ENCODE measurements at regions not wholly inside any gene's neighbourhood (a gene's known extent, or its start where the extent isn't known, plus 50 kb on each side); places are given as distances from the start of the nearest gene placed in this dataset.
"Not testable (repeated sequence)": the region's sequence is repeated elsewhere in the genome, so short reads cannot be mapped to it uniquely, and the experiment has no call there.

DNA sequence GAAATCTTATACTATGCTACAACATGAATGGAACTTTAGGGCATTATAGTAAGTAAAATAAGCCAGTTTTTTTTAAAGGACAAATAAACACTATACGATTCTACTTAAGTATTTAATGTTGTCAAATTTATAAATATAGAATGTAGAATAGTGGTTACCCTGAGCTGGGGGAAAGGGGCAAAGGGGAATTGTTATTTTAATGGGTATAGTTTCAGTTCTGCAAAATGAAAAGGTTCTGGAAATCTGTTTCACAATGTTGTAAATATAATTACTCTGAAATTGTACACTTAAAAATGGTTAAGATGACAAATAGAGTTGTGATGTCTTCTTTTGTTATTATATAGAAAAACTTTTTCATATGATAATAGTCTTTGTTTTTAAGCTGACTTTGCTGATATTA is 366.3 kb downstream of the MRPL39 start:
- DNase-seq, result no peak

DNA sequence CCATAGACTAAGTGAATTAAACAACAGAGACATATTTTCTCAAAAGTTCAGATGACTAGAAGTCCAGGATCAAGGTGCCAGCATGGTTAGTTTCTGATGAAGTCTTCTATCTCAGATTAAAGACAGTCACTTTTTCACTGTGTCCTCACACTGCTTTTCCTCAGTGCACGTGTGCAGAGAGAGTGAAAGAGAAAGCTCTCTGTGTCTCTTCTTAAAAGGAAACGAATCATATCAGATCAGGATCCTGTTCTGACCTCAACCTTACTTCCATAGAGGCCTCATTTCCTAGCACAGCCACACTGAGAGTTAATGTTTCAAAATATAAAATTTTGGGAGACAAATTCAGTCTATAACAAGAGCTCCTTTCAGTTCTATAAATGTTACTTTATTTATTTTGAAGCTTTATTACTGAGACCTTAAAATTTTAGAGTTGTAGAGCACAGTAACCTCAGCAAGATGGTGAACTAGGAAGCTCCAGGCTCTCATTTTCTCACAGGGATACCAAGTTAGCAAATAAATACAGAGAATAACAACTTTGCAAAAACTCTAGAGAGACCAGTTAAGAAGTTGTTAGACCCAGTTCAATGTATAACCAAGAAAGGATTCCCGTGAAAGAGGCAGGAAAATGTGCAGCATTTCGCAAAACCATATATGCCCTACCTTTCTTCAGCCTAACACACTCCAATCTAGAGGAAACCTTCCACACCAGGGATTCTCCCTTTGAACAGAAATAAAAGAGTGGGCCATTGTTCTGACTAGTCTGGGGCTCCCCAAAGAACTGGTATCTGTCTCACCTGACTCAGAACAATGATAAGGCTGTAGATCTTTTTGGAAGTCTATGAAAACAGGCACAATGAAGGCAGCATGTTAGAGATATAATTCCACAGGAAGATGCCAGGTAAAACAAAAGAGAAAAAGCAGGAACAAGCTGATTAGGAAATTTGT is 372.2 kb downstream of the MRPL39 start:
- no peak for DNase-seq

DNA sequence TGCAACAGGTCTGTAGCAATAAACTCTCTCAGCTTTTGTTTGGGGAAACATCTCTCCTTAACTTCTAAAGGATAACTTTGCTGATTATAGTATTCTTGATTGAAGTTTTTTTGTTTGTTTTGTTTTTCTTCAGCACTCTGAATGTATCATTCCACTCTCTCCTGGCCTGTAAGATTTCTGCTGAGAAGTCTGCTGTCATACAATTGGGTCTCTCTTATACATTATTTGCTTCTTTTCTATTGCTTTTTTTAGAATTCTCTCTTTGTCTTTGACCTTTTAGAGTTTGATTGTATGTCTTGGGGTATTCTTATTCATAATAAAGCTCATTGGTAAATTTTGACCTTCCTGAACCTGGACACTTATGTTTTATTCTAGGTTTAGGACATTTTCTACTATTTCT is 386.3 kb downstream of the MRPL39 start:
- DNase-seq, result no peak

DNA sequence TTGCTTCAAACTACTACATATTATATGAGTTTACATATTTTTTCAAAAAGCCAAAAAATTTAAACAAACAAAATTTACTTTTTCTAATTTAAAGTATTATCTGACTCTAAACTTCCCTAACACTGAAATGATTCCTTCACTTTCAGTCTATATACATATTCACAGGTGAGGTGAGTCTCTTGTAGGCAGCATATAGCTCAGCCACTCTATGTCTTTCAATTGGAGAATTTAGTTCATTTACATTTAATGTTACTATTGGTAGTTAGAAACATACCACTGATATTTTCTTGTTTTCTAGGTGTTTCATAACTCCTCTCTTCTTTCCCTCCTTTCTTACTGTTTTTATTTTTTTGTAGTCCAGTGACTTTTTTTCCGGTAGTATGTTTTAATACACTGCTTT is 387.1 kb downstream of the MRPL39 start:
- no peak for DNase-seq

DNA sequence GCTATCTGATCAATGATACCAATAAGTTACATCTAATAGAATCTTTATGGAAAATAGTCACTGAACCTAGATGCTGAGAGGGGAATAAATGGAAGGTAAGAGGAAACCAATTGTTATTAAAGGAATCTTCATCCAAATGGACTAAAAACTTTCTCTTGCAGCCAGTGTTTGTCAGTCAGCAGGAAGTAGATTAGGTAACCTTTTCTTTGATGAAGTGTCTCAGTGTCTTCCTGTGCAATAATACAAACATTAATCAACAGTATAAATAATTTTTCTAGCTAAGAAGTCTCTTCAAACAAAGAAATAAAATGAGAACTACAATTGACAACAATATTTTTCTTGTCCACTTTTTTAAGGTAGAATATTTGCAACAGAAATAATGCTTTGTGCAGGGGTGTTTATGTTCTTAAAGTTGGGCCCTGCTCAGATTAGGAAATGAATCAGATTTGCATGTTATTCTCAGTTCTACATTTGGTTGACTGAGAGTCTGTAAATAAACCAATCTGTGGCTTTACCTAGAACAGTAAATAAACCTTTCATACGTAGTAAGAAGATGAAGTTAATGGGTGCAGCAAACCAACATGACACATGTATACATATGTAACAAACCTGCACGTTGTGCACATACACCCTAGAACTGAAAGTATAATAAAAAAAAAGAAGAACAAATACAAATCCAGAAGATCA is 391.4 kb downstream of the MRPL39 start:
- DNase-seq, result no peak

DNA sequence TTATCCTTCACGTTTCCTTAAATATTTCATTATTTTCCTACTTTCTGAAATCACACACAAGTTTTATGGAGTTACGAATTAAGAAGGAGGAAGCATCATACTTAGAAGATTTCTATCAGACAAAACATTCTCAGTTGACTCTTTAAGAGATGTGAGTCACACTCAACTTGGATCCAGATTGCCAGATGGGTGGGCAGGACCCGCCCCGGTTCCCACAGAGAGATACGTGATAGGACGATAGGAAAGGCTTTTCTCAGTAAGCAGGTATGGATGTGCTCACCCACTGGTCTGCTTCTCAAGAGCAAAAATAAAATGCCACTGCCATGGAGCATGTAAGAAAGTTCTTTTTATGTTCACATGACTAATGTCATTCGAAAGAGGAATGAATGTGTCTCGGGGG is 392.6 kb downstream of the MRPL39 start:
- no peak for DNase-seq

DNA sequence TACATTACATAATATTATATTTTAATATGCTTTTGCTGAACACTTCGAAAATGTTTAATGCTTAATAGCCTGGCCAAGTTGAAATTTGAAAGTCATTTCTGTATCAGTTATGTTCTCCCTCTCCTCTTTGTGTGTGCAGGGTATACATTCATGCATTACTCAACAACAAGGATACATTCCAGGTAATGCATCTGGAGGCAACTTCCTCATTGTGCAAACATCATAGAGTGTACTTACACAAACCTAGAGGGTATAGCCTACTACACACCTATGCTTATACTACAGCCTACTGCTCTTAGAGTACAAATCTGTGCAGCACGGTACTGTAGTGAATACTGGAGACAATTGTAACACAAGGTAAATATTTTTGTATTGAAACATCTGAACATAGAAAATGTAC is 407.3 kb downstream of the MRPL39 start:
- DNase-seq, result no peak

DNA sequence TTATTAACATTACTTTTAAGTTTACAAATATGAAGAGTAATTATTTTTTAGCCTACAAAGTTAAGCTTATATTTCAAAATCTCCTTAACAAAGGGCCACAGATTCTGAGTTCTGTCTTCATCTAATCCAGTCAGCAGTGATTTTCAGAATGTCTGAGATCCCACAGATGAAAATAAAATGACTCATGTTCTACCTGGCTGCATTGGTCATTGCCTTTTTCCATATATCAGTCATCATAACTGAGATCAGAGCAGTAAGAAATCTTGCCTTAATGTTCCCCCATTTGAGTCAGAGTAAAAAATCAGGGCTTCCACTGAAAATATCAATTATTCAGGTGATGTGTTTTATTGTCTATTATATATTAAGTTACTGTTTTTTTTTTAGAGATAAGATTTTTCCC is 416.1 kb downstream of the MRPL39 start:
- DNase-seq, result no peak

DNA sequence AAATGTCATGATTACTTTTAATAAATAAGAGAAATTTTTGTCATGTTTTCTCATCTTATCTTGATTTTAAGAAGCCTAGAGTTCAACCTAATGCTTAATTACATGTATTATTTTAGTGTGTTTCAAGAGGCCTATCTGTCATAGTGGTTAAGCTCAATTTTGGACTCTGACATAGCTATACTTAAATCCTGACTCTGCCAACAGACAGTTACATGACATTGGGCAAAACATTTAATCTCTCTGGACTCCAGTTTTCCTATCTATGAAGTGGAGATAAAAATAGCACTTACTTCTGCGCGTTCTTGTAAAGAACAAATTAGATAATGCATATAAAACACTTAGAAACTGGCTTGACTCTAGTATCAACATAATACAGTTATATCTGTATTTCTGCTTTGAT is 417.8 kb downstream of the MRPL39 start:
- DNase-seq, result no peak

DNA sequence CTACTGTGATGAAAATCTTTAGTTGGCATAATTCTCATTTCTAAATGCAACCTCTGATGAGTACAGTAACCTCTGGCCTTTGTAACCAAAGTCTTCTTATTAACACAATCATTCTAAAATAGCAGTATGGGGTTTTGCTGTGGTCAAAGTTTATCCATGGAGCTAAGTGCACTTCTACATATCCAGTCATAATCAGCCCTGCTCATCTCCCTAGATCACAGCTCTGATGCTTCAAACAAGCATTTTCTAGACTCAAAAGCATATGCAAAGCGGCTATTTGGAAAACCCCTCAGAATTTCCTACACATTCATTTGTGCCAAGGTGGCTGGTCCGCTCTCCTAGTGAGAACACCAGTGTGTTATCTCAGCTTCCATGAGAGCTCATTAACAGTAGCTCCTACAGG is 418.6 kb downstream of the MRPL39 start:
- DNase-seq, result no peak

DNA sequence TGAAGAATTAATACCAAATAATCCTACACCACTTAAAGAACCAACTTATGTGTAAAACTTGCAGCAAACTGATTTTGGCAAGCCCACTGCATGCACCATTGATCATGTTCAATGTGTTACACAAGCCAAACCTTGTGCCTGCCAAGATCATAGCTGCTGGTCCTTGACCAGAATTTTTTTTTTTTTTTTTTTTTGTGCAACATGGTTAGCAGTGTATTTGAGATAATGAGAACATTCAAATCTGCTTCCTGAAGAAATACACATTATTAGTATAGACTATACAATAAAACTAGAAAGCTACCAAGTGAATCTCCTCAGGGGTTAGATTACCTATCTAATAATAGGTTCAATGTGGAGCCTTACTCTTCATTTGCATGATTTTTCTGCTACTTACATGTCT is 421.0 kb downstream of the MRPL39 start:
- DNase-seq, result no peak

DNA sequence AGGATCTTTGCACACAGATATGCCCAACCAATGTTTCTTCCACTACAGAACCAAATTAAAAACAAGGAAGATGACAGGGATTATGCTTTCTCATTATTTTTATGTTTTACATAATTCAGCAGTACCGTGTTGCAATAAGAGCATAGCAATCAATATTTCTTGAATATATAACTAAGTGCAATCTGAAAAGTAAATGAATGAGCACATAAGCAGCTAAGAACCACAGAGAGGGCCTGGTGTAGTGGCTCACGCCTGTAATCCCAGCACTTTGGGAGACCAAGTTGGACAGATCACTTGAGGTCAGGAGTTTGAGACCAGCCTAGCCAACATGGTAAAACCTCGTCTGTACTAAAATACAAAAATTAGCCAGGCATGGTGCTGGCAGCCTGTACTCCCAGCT is 423.7 kb downstream of the MRPL39 start:
- no peak for DNase-seq

DNA sequence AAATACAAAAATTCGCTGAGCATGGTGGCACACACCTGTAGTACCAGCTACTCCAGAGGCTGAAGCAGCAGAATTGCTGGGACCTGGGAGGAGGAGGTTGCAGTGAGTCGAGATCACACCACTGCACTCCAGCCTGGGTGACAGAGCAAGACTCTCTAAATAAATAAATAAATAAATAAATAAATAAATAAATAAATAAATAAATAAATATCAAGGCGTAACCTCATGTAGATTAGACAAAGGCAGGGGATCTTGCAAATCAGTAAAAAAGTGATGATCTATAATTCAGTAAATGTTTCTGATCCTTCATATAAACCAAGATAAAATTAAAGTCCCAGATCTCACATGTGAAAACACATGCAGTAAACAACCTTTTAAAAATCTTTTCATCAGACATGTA is 425.6 kb downstream of the MRPL39 start:
- DNase-seq, result not testable (repeated sequence)

DNA sequence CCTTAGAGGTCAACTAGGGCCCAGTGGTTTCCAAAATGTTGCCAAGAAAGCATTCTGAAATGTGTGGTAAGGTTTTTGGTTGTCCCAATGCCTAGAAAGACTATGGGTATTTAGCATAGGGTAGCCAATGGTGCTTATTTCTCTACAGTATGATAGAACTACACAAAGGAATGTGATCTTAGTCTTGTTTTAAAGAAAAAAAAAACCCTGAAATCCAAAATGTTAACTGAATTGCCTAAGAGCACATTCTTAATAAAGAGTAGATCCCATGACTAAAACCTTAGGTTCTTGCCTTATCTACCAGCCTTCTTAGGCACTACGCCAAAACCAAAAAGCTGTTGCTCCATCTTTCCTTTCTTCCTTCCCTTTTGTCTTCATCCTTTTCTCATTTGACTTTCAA is 428.2 kb downstream of the MRPL39 start:
- DNase-seq, result no peak

DNA sequence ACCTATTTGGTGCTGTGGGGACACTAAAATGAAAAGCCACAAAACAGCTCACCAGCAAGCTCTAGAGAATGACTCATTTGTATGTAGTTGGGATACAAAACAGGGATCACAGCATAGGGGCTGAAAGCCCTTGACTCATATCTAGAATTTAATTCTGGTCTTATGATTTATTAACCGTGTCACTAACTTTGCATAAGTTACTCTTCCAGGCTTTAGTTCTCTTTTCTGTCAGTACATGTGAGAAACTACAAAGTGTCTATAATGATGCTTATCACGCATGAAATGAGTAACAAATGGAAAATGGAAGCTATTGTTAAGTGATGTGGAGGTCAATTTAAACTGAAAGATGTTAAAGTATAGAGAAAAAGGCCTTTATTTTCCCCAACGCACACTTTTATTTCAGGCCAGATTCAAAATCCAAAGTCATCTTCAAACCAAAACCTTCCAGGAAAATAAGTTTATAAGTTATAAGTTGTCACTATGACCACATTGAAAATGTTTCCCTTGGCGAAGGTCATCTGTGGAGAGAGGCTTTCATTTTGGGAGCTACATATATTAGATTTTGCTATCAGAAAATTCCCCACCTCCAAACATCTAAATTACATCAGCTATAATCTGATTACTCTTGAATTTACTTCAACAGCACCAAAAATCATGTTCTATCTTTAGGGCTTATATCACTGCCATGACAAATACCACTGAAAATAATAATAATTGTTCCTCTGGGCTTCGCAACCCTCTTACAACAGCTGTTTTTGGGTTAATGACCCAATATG is 430.5 kb downstream of the MRPL39 start:
- DNase-seq, result no peak

DNA sequence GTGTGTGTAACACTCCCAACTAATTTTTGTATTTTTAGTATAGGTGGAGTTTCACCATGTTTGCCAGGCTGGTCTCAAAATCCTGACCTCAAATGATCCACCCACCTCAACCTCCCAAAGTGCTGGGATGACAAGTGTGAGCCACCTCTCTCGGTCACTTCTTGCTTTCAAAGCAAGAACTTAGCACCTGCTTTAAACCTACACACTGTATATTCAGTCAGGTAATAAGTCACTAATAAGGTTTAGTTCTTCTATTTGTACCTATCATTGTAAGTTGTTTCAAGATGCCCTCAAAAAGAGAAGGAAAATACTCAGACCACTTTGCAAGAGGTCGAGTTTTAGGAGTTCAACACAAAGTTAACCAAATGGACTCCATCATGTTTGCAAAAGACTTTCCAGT is 431.3 kb downstream of the MRPL39 start:
- no peak for DNase-seq

DNA sequence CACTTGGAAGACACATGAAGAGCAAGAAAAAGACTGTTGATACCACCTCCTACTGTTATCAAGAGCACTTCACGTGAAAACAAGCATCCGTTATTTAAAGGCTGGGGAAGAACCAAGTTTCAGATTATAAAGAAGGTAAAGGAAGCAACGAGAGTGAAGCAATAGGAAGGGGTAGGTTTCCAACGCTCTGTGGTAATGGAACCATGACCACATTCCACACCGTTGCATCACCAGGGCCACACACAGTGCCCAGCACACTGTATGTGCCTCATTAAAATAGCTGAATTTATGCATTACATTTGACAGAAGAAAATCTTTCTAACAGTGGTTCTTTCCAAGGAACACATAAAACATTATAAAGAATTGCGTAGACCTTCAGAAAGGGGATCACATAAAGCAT is 435.8 kb downstream of the MRPL39 start:
- no peak for DNase-seq

DNA sequence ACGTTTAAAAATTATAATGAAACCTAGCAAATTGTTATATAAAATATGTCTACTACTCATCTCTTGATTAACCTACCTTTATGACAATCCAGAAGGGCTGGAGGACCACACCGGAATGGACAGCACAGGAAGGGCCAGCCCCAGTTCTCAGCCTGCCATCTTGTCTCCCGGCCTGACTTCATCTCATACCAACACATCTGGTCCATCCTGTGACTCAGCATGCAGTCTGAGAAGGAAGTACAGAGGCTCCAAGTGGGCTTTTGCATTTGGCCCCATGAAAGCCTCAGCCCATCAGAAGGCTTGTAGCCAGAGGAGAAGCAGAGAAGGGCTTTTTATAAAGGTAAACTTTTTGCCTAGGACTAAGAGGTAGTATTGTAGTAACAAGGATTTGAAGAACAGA is 436.6 kb downstream of the MRPL39 start:
- no peak for DNase-seq

DNA sequence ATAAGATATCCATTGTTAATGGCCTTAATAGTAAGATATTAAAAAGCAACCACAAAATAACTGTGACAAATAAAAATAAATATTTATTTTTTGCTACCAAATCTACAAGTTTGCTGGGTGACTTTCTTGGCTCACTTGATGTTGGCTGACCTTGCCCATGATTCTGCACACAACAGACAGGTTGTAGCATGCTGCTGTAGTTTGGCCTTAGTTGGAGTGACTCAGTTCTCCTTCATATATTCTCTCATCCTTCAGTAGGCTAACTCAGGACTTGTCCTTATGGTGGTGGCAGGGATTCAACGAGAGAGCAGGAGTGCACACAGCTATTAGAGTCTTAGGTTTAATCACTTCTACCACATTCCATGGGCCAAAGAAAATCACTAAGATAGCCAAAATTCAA is 437.9 kb downstream of the MRPL39 start:
- DNase-seq, result no peak

DNA sequence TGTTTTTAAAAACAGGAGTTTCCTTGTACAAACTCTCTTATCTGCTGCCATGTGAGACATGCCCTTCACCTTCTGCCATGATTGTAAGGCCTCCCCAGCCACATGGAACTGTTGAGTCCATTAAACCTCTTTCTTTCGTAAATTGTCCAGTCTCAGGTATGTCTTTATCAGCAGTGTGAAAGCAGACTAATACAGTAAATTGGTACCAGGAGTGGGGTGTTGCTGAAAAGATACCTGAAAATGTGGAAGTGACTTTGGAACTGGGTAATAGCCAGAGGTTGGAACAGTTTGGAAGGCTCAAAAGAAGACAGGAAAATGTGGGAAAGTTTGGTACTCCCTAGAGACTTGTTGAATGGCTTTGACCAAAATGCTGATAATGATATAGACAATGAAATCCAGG is 440.4 kb downstream of the MRPL39 start:
- DNase-seq, result not testable (repeated sequence)

DNA sequence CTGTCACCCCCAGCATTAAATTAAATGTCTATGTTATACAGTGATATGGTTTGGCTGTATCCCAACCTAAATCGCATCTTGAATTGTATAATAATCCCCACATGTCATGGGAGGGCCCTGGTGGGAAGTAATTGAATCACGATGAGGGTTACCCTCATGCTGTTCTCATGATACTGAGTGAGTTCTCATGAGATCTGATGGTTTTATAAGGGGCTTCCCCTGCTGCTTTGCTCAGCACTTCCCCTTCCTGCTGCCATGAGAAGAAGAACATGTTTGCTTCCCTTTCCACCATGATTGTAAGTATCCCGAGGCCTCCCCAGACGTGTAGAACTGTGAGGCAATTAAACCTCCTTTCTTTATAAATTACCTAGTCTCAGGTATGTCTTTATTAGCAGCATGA is 445.7 kb downstream of the MRPL39 start:
- DNase-seq, result no peak

DNA sequence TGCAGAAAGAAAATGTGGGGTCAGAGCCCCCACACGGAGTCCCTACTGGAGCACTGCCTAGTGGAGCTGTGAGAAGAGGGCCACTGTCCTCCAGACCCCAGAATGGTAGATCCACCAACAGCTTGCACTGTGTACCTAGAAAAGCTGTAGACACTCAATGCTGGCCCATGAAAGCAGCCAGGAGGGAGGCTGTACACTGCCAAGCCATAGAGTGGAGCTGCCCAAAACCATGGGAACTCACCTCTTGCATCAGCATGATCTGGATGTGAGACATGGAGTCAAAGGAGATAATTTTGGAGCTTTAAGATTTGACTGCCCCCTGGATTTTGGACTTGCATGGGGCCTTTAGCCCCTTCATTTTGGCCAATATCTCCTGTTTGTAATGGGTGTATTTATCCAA is 452.3 kb downstream of the MRPL39 start:
- DNase-seq, result not testable (repeated sequence)

DNA sequence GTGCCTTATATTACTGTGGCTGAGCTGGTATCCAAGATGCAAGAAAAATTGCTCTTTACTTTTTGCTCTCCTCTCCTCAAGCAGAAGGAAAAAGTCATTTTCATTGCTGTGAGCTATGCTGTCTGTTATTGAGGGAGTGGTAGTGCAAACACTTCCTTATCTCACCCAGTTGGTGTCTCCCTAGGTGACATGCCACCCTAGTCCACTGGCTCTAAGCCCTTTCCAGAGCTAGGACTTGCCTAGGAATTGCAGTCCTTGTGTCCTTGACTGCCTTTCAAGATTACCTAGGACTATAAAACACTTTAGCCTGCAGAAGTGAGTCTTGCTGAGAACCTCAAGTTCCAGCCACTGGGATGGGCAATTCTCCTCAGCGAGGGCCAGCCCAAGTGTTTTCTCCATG is 458.3 kb downstream of the MRPL39 start:
- DNase-seq, result no peak

Measured in renal pelvis (tissue), 1 donor.